Gastrocnemius medialis (tissue), 4 donors: ENCODE measurements at regions not wholly inside any gene's neighbourhood (a gene's known extent, or its start where the extent isn't known, plus 50 kb on each side); places are given as distances from the start of the nearest gene placed in this dataset.

Experiments used
- CTCF ChIP-seq, 5 experiments: fragments of 450-650 bp in 3 of 5; fragments of 200-600 bp in 2 of 5; sonication (generic) in 2 of 5; IDR thresholded peaks in 4 of 5; conservative IDR thresholded peaks in 1 of 5; 1 replicate in 4 of 5; 2 replicates in 1 of 5; pipeline ENCODE4 v1.5.1; 2016 to 2019; ENCODE audit warnings: antibody characterized with exemption in 5 of 5, mild to moderate bottlenecking in 3 of 5, moderate library complexity in 3 of 5
- POLR2A ChIP-seq, 2 donors: fragments of 450-650 bp; IDR thresholded peaks; one replicate each; pipeline ENCODE4 v1.6.1; 2017; ENCODE audit warnings: antibody characterized with exemption in 2 of 2, mild to moderate bottlenecking in 2 of 2, moderate library complexity in 2 of 2

- no peak for TF ChIP-seq CTCF (IDR thresholded peaks at IDR 0.05 in 4 of 5, conservative IDR thresholded peaks at IDR 0.05 in 1 of 5)
- TF ChIP-seq POLR2A (IDR thresholded peaks at IDR 0.05): no peak
These were observed 56.6 kb upstream of the SPTLC1 start for GRCh38 chr9:92171822-92172221.
